ENCODE measurements at regions not wholly inside any gene's neighbourhood (a gene's known extent, or its start where the extent isn't known, plus 50 kb on each side); places are given as distances from the start of the nearest gene placed in this dataset.

DNA sequence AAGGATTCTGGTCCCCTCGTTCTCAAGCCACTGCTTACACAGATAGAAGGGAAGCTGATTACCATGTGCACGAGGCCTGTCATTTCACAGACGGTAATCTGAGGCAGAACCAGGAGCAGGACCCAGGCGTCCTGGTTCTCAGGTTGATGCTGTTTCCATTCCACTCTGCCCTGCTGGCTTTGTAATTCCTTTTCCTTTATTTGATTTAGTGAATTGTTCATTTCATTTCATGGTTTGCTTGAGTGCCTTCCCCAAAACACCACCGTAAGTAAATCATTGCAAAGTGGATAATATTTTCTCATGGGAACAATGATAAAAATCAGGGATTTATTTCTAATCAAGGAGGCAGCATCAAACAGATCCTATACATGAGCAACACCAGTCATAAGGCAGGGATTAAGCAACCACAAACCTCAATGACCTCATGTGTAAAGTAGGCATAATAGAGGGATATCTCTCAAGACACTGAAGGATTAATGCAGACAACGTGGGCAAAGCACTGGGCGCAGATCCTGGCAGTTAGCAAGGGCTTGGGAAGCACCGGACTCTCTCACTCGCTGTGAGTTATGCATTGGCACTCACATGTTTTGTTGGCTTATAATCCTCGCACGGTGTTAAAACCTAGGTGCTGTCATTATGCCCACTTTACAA is 229.5 kb upstream of the FOXQ1 start:
- TF ChIP-seq, protein P1, sequence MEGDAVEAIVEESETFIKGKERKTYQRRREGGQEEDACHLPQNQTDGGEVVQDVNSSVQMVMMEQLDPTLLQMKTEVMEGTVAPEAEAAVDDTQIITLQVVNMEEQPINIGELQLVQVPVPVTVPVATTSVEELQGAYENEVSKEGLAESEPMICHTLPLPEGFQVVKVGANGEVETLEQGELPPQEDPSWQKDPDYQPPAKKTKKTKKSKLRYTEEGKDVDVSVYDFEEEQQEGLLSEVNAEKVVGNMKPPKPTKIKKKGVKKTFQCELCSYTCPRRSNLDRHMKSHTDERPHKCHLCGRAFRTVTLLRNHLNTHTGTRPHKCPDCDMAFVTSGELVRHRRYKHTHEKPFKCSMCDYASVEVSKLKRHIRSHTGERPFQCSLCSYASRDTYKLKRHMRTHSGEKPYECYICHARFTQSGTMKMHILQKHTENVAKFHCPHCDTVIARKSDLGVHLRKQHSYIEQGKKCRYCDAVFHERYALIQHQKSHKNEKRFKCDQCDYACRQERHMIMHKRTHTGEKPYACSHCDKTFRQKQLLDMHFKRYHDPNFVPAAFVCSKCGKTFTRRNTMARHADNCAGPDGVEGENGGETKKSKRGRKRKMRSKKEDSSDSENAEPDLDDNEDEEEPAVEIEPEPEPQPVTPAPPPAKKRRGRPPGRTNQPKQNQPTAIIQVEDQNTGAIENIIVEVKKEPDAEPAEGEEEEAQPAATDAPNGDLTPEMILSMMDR (IDR thresholded peaks at IDR 0.05), result no peak
- TF ChIP-seq POLR2A (IDR thresholded peaks at IDR 0.05) (no peak), EP300 (IDR thresholded peaks at IDR 0.05) (no peak)

Measured in tibial nerve (tissue), 4 donors.